Left ventricle myocardium inferior (tissue), 1 donor: ENCODE measurements at regions not wholly inside any gene's neighbourhood (a gene's known extent, or its start where the extent isn't known, plus 50 kb on each side); places are given as distances from the start of the nearest gene placed in this dataset.

Experiments
- DNase-seq: peaks from one replicate; pipeline ENCODE4 v3.0.0-alpha.2; 2020
- H3K27ac ChIP-seq: fragments of 200-600 bp; replicated peaks from 2 replicates; pipeline ENCODE4 v1.8.0; 2021
- H3K27me3 ChIP-seq: fragments of 200-600 bp; 2 replicates; pipeline ENCODE4 v1.8.0; 2021; ENCODE audit warnings: low read depth
- H3K36me3 ChIP-seq: fragments of 200-600 bp; 2 replicates; pipeline ENCODE4 v1.8.0; 2021
- H3K4me1 ChIP-seq: fragments of 200-600 bp; 2 replicates; pipeline ENCODE4 v1.8.0; 2021
- H3K4me3 ChIP-seq: fragments of 200-600 bp; 2 replicates; pipeline ENCODE4 v1.8.0; 2021; ENCODE audit warnings: mild to moderate bottlenecking, moderate library complexity
- H3K9me3 ChIP-seq: fragments of 200-600 bp; replicated peaks from 2 replicates; pipeline ENCODE4 v1.8.0; 2021
- intact Hi-C: fragments of 100-400 bp; cut with micrococcal nuclease; formaldehyde crosslinking; loops from one replicate; pipeline ENCODE4 v1.11.0; 2022
- TF ChIP-seq, protein P1 (sequence below): fragments of 200-600 bp; IDR thresholded peaks from 2 replicates; pipeline ENCODE4 v1.8.0; 2021; ENCODE audit warnings: antibody characterized with exemption, mild to moderate bottlenecking, borderline replicate concordance
- donor health status: DM: no; HTN: yes; CAD: no; lungs with severe emphysema.

DNA sequence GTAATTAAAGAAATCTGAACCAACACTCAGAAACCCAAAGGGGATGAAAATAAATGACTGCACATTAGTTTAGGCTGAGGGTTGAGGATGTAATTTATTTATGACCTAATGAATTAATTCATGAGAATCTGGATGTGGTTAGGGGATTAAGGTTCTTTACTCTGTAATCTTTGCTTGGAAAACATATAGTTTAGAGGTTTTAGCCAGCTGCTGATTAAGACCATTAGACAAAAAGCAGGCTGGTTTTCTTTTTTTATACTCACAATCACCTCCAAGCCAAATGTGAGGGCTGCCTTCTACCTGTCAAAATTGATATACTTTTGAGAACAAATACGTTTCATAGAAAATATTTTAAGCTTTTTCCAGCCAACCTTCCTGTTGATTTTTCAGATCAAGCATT is 2705.8 kb downstream of the PCDH7 start:
- Histone ChIP-seq H3K4me3 (no peak overlapping the region), H3K27ac (no peak overlapping the region), H3K36me3 (no peaks in the 10 kb centered on the region), H3K4me1 (no peaks in the 10 kb centered on the region), H3K9me3 (no peaks in the 10 kb centered on the region), H3K27me3 (no peaks in the 10 kb centered on the region)
- intact Hi-C loops, result no loop called here
- no peak for DNase-seq
- TF ChIP-seq, protein P1, sequence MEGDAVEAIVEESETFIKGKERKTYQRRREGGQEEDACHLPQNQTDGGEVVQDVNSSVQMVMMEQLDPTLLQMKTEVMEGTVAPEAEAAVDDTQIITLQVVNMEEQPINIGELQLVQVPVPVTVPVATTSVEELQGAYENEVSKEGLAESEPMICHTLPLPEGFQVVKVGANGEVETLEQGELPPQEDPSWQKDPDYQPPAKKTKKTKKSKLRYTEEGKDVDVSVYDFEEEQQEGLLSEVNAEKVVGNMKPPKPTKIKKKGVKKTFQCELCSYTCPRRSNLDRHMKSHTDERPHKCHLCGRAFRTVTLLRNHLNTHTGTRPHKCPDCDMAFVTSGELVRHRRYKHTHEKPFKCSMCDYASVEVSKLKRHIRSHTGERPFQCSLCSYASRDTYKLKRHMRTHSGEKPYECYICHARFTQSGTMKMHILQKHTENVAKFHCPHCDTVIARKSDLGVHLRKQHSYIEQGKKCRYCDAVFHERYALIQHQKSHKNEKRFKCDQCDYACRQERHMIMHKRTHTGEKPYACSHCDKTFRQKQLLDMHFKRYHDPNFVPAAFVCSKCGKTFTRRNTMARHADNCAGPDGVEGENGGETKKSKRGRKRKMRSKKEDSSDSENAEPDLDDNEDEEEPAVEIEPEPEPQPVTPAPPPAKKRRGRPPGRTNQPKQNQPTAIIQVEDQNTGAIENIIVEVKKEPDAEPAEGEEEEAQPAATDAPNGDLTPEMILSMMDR, result no peak

DNA sequence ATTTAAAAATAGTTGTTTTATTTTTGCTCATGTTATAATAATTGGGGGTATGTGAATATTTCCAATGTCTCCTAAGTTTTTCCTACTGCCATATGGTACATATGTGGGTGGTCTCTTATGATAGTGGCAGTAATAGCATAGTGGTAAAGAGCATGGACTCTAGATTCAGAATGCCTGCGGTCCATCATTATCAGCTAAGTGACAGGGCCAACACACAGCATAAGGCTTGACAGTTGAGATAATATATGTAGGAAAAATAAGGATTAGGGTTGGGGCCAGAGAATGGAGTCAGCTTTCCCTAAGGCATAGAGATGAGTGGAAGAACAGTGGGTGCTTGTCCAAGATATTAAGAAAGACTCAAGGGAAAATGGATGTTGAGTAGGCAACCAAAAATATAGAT is 2707.5 kb downstream of the PCDH7 start:
- no peaks in the 10 kb centered on the region for H3K36me3 ChIP-seq
- H3K27me3 ChIP-seq, result no peaks in the 10 kb centered on the region
- no peaks in the 10 kb centered on the region for H3K4me1 ChIP-seq
- intact Hi-C loops, result no loop called here
- no peak overlapping the region for H3K27ac ChIP-seq
- TF ChIP-seq, protein P1, result no peak
- no peak overlapping the region for H3K4me3 ChIP-seq
- DNase-seq, result no peak
- H3K9me3 ChIP-seq, result no peaks in the 10 kb centered on the region

DNA sequence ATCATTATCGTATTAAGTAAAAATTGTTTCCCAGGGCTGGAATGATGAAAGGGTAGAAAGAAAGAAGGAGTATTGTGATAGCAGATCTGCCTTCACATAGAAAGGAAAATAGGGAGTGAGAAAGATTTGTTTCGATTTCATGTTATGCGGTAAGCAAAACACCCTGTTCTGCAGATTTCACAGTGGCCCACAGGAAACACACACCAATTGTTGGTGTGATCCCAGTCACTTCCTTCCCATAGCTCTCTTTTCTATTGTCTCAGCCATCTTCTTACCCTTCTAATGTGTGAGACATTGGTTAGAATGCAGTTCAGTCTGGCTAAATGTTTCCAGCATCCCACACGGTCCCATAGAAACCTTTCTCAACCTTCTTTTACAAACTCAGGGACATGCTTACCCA is 2709.8 kb downstream of the PCDH7 start:
- intact Hi-C loops, result no loop called here
- TF ChIP-seq, protein P1, result no peak
- Histone ChIP-seq H3K36me3 (no peaks in the 10 kb centered on the region), H3K4me3 (no peak overlapping the region), H3K27ac (no peak overlapping the region), H3K27me3 (no peaks in the 10 kb centered on the region), H3K4me1 (no peaks in the 10 kb centered on the region), H3K9me3 (no peaks in the 10 kb centered on the region)
- DNase-seq, result no peak

DNA sequence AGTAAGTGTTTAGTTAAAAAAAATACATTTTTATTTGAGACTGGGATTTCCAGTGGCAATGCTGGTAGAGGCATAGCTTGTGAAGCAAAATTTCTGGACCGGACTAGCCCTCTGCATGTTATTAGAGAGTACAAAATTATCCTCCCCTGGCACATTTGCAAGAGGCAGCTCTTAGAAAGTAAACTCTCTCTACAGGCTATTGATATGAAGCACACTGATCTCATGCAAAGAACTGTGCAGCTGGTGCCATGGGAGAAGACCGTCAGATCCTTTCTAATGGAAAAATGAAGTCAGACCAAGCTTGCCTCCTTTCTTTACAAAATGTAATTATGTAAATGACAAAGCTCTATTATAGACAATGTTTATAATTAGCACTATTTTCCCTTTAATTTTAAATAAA is 2717.2 kb downstream of the PCDH7 start:
- no peak for DNase-seq
- Histone ChIP-seq H3K36me3 (no peaks in the 10 kb centered on the region), H3K27me3 (no peaks in the 10 kb centered on the region), H3K4me1 (no peaks in the 10 kb centered on the region), H3K9me3 (no peaks in the 10 kb centered on the region), H3K4me3 (no peak overlapping the region), H3K27ac (no peak overlapping the region)
- intact Hi-C loops, result no loop called here
- TF ChIP-seq, protein P1, result no peak

DNA sequence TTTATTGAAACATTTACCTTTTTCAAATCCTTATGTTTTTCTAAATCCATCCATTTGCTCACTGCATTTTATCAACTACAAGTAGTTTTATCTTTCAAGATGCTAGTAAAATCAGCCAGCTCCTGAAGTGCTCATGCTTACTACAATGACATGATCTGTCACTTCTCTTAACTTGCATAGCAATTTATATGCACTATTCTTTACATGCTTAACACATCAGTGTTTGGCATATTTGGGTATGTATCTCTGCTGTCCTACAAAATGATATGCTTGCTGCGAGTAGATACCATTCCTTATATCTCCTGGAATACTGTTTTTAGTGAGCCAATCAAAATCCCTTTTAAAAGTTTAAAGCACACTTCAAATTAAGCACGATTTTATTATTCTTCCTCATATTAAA is 2726.8 kb downstream of the PCDH7 start:
- no peak overlapping the region for H3K27ac ChIP-seq
- no peak overlapping the region for H3K4me3 ChIP-seq
- H3K27me3 ChIP-seq, result no peaks in the 10 kb centered on the region
- TF ChIP-seq, protein P1, result no peak
- intact Hi-C loops, result no loop called here
- H3K36me3 ChIP-seq, result no peaks in the 10 kb centered on the region
- H3K4me1 ChIP-seq, result no peaks in the 10 kb centered on the region
- no peaks in the 10 kb centered on the region for H3K9me3 ChIP-seq
- no peak for DNase-seq

DNA sequence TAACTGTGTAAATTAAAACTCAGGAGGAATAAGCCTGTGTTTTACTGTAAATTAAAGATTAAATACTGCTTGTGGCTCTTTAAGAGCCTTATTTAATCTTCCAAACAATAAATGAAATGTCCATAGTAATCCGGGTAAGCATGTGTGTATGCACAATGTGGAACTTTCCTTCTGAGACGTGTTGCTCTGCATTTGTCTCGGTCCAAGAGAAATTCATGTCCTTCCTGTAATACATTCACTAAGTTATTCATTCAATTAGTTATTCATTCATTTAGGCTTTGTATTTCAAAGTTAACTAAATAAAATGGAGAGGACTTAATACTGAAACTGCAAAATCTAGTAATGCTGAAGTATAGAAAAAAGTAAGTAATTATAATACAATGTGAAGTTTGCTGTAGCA is 2728.8 kb downstream of the PCDH7 start:
- no peak for DNase-seq
- H3K4me3 ChIP-seq, result no peak overlapping the region
- intact Hi-C loops, result no loop called here
- H3K4me1 ChIP-seq, result no peaks in the 10 kb centered on the region
- no peaks in the 10 kb centered on the region for H3K9me3 ChIP-seq
- H3K27me3 ChIP-seq, result no peaks in the 10 kb centered on the region
- H3K27ac ChIP-seq, result no peak overlapping the region
- TF ChIP-seq, protein P1, result no peak
- no peaks in the 10 kb centered on the region for H3K36me3 ChIP-seq
